ENCODE measurements at regions not wholly inside any gene's neighbourhood (a gene's known extent, or its start where the extent isn't known, plus 50 kb on each side); places are given as distances from the start of the nearest gene placed in this dataset.

DNA sequence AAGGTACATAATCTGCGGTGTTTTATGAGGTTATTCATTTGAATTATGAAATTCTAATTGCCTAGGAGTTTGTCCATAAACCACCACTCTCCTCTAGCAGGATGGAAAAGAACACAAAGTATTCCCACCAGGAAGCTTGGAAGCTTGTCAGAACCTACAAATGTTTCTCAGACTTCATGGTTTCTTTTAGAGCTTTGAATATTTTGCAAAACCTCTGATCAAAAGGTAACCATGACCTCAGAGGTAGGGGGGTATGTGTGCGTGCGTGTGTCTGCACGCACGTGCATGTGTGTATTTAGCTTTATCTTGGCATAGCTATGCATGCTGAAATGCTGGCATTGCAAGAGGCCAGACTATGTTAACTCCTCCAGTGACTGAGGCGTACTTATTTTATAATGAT is 847.0 kb downstream of the TLE1 start:
- DNase-seq = no peak
- Histone ChIP-seq H3K36me3 (no peaks in the 10 kb centered on the region), H3K9me3 (ENCODE audit: severe bottlenecking) (no peaks in the 10 kb centered on the region), H3K27me3 (ENCODE audit: insufficient read depth, low read depth, severe bottlenecking) (no peaks in the 10 kb centered on the region), H3K4me3 (ENCODE audit: low read depth, low read length) (no peak overlapping the region), H3K27ac (no peak overlapping the region)
- TF ChIP-seq, protein P1, sequence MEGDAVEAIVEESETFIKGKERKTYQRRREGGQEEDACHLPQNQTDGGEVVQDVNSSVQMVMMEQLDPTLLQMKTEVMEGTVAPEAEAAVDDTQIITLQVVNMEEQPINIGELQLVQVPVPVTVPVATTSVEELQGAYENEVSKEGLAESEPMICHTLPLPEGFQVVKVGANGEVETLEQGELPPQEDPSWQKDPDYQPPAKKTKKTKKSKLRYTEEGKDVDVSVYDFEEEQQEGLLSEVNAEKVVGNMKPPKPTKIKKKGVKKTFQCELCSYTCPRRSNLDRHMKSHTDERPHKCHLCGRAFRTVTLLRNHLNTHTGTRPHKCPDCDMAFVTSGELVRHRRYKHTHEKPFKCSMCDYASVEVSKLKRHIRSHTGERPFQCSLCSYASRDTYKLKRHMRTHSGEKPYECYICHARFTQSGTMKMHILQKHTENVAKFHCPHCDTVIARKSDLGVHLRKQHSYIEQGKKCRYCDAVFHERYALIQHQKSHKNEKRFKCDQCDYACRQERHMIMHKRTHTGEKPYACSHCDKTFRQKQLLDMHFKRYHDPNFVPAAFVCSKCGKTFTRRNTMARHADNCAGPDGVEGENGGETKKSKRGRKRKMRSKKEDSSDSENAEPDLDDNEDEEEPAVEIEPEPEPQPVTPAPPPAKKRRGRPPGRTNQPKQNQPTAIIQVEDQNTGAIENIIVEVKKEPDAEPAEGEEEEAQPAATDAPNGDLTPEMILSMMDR (IDR thresholded peaks at IDR 0.05; ENCODE audit: low read depth, low read length) = no peak

DNA sequence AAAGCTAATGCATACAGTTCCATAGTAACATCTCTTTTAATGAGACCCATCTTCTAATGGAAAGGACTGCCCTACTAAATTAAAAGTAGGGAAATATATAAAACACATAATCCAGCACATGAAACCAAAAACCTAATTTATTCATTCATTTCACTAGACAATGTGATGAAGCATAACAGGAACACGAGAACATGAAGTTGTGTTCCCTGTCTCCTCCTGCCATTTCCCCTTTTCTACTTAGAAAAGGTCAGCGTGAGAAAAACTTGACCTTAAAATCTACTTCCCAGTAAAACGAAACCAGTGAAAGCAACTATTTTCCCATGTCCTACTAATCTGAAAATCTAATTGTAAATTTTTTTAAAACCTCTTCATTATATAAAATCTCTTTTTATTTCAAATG is 847.5 kb downstream of the TLE1 start:
- Histone ChIP-seq H3K27ac (no peak overlapping the region), H3K4me3 (ENCODE audit: low read depth, low read length) (no peak overlapping the region), H3K9me3 (ENCODE audit: severe bottlenecking) (no peaks in the 10 kb centered on the region), H3K27me3 (ENCODE audit: insufficient read depth, low read depth, severe bottlenecking) (no peaks in the 10 kb centered on the region), H3K36me3 (no peaks in the 10 kb centered on the region)
- DNase-seq = no peak
- TF ChIP-seq, protein P1 (IDR thresholded peaks at IDR 0.05; ENCODE audit: low read depth, low read length) = no peak

DNA sequence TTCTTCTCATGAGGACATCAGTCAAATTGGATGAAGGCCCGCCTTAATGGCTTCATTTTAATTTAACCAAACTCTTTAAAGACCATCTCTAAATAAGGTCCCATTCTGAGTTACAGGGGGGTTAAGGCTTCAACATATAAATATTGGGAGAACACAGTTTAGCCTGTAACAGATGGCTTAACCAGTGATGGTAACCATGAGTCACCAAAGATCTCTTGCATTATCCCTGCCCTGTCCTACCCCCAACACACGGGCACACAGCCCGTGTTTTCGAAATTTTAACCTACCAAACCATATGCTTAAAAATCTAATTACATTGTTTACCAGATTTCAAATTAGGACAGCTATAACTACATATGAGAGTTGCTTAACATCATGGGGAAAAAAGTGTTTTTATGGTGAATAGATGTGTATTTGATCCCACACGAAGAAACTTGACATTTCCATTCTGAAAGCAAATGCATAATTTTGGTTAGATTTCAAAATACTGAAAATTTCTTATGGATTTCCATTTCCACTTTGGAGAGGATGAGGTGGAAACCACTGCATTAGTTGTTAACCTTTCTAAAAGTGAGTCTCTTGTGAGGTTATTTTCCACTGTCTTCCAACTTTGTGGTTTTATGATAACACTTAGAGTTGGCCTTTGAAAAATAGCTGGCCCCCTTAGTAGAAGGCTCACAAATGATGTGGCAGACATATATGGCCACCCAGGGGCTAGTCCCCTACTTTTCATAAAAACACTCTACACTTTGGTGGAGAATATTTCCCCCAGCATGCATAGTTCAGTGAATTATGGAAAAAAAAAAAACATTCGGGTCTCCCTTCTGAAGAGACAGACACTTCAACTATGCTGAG is 849.3 kb downstream of the TLE1 start:
- Histone ChIP-seq H3K4me3 (ENCODE audit: low read depth, low read length) (no peak overlapping the region), H3K27me3 (ENCODE audit: insufficient read depth, low read depth, severe bottlenecking) (no peaks in the 10 kb centered on the region), H3K9me3 (ENCODE audit: severe bottlenecking) (no peaks in the 10 kb centered on the region), H3K27ac (no peak overlapping the region), H3K36me3 (no peaks in the 10 kb centered on the region)
- TF ChIP-seq, protein P1 (IDR thresholded peaks at IDR 0.05; ENCODE audit: low read depth, low read length) = no peak
- DNase-seq = no peak

DNA sequence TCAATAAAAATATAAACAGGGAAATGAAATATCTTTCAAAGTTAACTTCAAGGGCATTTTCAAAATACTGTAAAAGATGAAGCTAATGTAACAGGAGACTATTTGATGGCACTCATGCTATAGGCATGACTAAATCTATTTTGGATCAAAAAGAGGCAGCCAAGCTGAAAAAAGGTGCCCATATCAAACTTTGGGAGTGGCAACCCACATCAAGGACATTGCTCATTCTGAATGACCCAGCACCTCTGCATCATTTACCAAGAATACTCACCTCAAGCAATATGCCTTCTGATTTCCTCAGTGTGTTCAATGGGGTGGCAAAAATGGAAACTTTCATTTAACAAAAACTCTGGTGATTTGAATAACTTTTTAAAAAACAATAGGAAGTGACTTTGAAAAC is 853.3 kb downstream of the TLE1 start:
- no peaks in the 10 kb centered on the region for H3K36me3 ChIP-seq
- H3K9me3 ChIP-seq (ENCODE audit: severe bottlenecking) = no peaks in the 10 kb centered on the region
- H3K27me3 ChIP-seq (ENCODE audit: insufficient read depth, low read depth, severe bottlenecking) = no peaks in the 10 kb centered on the region
- TF ChIP-seq, protein P1 (IDR thresholded peaks at IDR 0.05; ENCODE audit: low read depth, low read length) = no peak
- H3K4me3 ChIP-seq (ENCODE audit: low read depth, low read length) = no peak overlapping the region
- DNase-seq = no peak
- no peak overlapping the region for H3K27ac ChIP-seq

DNA sequence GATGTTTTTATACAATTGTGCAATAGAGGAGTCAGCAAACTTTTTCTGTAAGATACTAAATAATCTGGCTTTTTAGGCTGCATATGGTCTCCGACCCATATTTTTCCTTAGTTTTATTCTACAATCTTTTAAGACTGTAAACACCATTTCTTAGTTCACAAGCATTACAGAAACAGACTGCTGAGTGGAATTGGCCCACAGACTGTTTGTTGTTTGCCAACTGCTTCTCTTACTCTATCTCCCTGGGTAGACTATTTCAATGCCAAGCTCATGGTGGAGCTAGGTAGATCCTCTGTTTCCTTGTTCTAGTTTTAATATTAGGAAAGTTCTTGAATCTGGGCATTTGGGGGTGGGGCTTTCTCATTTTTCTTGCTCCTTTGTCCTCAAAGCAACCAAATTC is 857.6 kb downstream of the TLE1 start:
- Histone ChIP-seq H3K9me3 (ENCODE audit: severe bottlenecking) (no peaks in the 10 kb centered on the region), H3K27me3 (ENCODE audit: insufficient read depth, low read depth, severe bottlenecking) (no peaks in the 10 kb centered on the region)
- DNase-seq = no peak

More for the DNA sequence above, 857.6 kb downstream of the TLE1 start:
- Histone ChIP-seq H3K4me3 (ENCODE audit: low read depth, low read length) (no peak overlapping the region), H3K36me3 (no peaks in the 10 kb centered on the region), H3K27ac (no peak overlapping the region)
- TF ChIP-seq, protein P1 (IDR thresholded peaks at IDR 0.05; ENCODE audit: low read depth, low read length) = no peak

All from WERI-Rb-1 (cell line).